ENCODE measurements at regions not wholly inside any gene's neighbourhood (a gene's known extent, or its start where the extent isn't known, plus 50 kb on each side); places are given as distances from the start of the nearest gene placed in this dataset.

GRCh38 chr5:163104464-163104863 lies 332.9 kb upstream of the CCNG1 start:
- Histone ChIP-seq H3K79me2 (ENCODE audit: insufficient read depth, low read length) (no peaks in the 10 kb centered on the region), H2AFZ (ENCODE audit: low read length) (no peak overlapping the region), H2AK5ac (ENCODE audit: insufficient read length, low read length) (no peak overlapping the region), H3K4me2 (ENCODE audit: insufficient read depth, insufficient read length, low read length) (no peak overlapping the region), H2BK12ac (ENCODE audit: insufficient read length, low read depth, low read length) (no peak overlapping the region), H3K9ac (ENCODE audit: extremely low read depth, insufficient read length, low read length) (no peak overlapping the region), H3K23me2 (ENCODE audit: insufficient read length, low read depth, low read length, poor library complexity, severe bottlenecking) (no peaks in the 10 kb centered on the region), H3K56ac (ENCODE audit: insufficient read length, low read depth, low read length) (no peak overlapping the region), H2BK15ac (ENCODE audit: low read depth, low read length) (no peak overlapping the region), H3K4ac (ENCODE audit: low read depth, low read length) (no peak overlapping the region), H4K91ac (ENCODE audit: insufficient read length, low read depth, low read length) (no peak overlapping the region), H3K27me3 (ENCODE audit: insufficient read depth, low read length) (no peaks in the 10 kb centered on the region), H3K4me1 (ENCODE audit: insufficient read depth, low read length) (no peaks in the 10 kb centered on the region; the same call in 1 of the 2 replicates), H3K79me1 (ENCODE audit: insufficient read depth, low read depth, low read length, poor library complexity, severe bottlenecking) (no peaks in the 10 kb centered on the region), H4K20me1 (ENCODE audit: control insufficient read depth, insufficient read depth, insufficient read length) (no peaks in the 10 kb centered on the region), H3T11ph (ENCODE audit: low read length) (no peak overlapping the region), H4K8ac (replicated peaks; ENCODE audit: insufficient read length, low read depth, low read length) (no peak overlapping the region), H3K23ac (ENCODE audit: insufficient read length, low read depth, low read length) (no peak overlapping the region), H3K27ac (ENCODE audit: insufficient read length, low read depth, low read length) (no peak overlapping the region), H2BK20ac (ENCODE audit: low read depth, low read length, poor library complexity, severe bottlenecking) (no peak overlapping the region), H3K18ac (ENCODE audit: insufficient read length, low read depth, low read length) (no peak overlapping the region), H2BK5ac (ENCODE audit: insufficient read length, low read length) (no peak overlapping the region), H2BK120ac (ENCODE audit: low read depth, low read length, poor library complexity, severe bottlenecking) (no peak overlapping the region), H3K14ac (ENCODE audit: insufficient read depth, low read length) (no peak overlapping the region), H4K5ac (ENCODE audit: insufficient read length, low read depth, low read length) (no peak overlapping the region), H3K9me3 (ENCODE audit: control insufficient read depth, low read depth, low read length) (no peaks in the 10 kb centered on the region)
- Mint-ChIP-seq H3K9me3 (no peaks in the 10 kb centered on the region), H3K27me3 (ENCODE audit: low read depth) (no peaks in the 10 kb centered on the region), H3K36me3 (ENCODE audit: insufficient read depth in 1 of 3, low read depth in 3 of 3) (no peaks in the 10 kb centered on the region), H3K4me1 (peaks cover 10 to 14% of the 10 kb centered on the region in 2 experiments), H3K4me3 (no peak overlapping the region), H3K27ac (no peak overlapping the region)
- peak; percentile 57 for DNase-seq
- TF ChIP-seq CTCF (conservative IDR thresholded peaks at IDR 0.05), result peak; percentile 84
- WGBS (ENCODE audit: extremely low coverage, insufficient read length, low lambda C conversion rate), result no CpG with 5 or more reads among the region's 5 CpGs
